ENCODE measurements at regions not wholly inside any gene's neighbourhood (a gene's known extent, or its start where the extent isn't known, plus 50 kb on each side); places are given as distances from the start of the nearest gene placed in this dataset.

- TF ChIP-seq, protein P1, sequence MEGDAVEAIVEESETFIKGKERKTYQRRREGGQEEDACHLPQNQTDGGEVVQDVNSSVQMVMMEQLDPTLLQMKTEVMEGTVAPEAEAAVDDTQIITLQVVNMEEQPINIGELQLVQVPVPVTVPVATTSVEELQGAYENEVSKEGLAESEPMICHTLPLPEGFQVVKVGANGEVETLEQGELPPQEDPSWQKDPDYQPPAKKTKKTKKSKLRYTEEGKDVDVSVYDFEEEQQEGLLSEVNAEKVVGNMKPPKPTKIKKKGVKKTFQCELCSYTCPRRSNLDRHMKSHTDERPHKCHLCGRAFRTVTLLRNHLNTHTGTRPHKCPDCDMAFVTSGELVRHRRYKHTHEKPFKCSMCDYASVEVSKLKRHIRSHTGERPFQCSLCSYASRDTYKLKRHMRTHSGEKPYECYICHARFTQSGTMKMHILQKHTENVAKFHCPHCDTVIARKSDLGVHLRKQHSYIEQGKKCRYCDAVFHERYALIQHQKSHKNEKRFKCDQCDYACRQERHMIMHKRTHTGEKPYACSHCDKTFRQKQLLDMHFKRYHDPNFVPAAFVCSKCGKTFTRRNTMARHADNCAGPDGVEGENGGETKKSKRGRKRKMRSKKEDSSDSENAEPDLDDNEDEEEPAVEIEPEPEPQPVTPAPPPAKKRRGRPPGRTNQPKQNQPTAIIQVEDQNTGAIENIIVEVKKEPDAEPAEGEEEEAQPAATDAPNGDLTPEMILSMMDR (IDR thresholded peaks at IDR 0.05 in 2 of 3, conservative IDR thresholded peaks at IDR 0.05 in 1 of 3; ENCODE audit: borderline replicate concordance in 1 of 3, insufficient read depth in 1 of 3, low read depth in 2 of 3, low read length in 2 of 3) = no peak
- TF ChIP-seq ZNF274 (IDR thresholded peaks at IDR 0.05; ENCODE audit: low read depth, low read length) (no peak), RAD21 (IDR thresholded peaks at IDR 0.05; ENCODE audit: low read depth) (no peak), JUND (IDR thresholded peaks at IDR 0.05) (no peak), POLR2A (IDR thresholded peaks at IDR 0.05; ENCODE audit: borderline replicate concordance, extremely low read depth, insufficient read depth, insufficient read length) (no peak)
Observed at GRCh38 chr1:108051631-108052377, 86.8 kb upstream of the VAV3 start.

Measured in HCT116 (cell line).